CD4-positive, alpha-beta T cell treated with Interleukin-17A for 4 hours (primary cell): ENCODE measurements at regions not wholly inside any gene's neighbourhood (a gene's known extent, or its start where the extent isn't known, plus 50 kb on each side); places are given as distances from the start of the nearest gene placed in this dataset.
"Not testable (repeated sequence)": the region's sequence is repeated elsewhere in the genome, so short reads cannot be mapped to it uniquely, and the experiment has no call there.

ENCODE experiments used
- DNase-seq: peaks from one replicate; pipeline ENCODE4 v3.0.0-alpha.2; 2020; ENCODE audit warnings: mixed read lengths

DNA sequence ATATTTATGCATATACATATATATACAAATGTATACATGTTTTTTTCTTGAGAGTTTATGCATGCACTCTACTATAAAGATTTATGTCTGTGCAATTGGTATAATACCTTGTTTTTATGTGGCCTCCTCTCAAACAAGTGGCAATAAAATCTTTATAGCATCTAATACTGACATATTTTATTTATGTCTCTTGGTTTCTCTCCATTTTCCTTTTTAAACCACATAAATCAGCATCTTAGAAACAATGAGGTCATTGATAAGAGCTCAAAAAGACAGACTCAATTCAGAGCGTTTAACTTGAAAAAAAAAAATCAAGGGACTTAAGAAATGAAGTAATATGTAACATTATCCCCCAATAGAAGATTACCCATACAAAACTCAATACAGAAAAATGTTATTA lies 1442.2 kb upstream of the ALCAM start:
- no peak for DNase-seq

GRCh38 chr3:103926936-103927335 lies 1439.8 kb upstream of the ALCAM start:
- DNase-seq, result no peak

DNA sequence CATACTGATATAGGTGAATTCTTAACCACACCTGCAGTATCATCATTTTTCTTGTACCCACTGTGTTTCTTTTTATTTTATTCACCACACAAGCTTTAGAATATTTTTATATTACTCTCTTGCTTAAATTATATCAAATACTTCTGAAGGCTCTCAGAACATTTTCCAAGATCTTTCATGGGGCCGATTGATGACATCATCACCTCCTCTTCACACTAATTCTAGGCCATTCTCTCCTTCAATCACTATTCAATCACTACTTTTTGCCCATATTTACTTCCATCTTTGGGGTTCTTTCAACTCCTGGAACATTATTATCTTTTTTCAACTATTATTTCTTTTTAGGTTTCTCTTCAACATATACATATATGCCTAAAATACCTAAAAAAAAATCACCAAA lies 1438.8 kb upstream of the ALCAM start:
- DNase-seq, result no peak

DNA sequence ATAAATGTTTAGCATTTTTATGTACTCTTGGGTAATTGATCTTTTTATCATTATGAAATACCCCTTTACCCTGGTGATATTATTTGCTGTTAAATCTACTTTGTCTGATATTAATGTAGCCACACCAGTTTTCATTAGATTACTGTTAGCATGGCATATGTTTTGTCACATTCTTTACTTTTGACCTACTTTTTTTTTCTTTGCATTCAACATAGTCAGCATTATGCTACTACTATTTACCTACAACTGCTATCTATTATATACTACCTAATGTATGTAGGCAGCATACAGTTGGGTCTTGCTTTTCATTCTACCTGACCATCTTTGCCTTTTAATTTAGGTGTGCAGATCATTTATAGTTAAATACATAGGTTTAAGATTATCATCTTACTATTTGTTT lies 1429.6 kb upstream of the ALCAM start:
- DNase-seq, result no peak

GRCh38 chr3:103947062-103947461 lies 1419.6 kb upstream of the ALCAM start:
- DNase-seq, result no peak

- no peak for DNase-seq
Measured at GRCh38 chr3:103949693-103950092, 1417.0 kb upstream of the ALCAM start.

GRCh38 chr3:103950676-103951075 lies 1416.0 kb upstream of the ALCAM start:
- no peak for DNase-seq

GRCh38 chr3:103953796-103954195 lies 1412.9 kb upstream of the ALCAM start:
- no peak for DNase-seq

- no peak for DNase-seq
Measured at GRCh38 chr3:103960819-103961218, 1405.9 kb upstream of the ALCAM start.

- DNase-seq, result no peak
Measured at GRCh38 chr3:103963599-103963998, 1403.1 kb upstream of the ALCAM start.

DNA sequence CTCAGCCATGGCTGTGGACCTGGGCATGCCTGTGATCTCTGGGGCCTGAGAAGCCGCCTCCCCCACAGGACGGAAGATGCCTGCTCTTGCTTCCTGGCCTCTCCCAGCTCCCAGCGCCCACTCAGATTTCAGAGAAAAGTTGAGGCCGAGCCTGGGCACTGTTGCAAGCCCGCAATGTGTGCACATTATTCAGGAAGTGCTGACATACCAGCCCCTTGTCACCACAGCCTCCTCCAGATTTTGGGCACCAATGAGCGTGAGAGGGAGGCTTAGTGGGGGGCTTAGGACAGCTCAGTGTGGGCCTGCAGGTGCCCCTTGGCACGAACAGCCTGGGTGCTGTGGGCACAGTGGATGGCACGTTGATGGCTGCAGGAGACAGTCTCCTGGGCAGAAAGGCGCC lies 1400.9 kb upstream of the ALCAM start:
- no peak for DNase-seq

- DNase-seq, result no peak
Measured at GRCh38 chr3:103966749-103967148, 1400.0 kb upstream of the ALCAM start.

DNA sequence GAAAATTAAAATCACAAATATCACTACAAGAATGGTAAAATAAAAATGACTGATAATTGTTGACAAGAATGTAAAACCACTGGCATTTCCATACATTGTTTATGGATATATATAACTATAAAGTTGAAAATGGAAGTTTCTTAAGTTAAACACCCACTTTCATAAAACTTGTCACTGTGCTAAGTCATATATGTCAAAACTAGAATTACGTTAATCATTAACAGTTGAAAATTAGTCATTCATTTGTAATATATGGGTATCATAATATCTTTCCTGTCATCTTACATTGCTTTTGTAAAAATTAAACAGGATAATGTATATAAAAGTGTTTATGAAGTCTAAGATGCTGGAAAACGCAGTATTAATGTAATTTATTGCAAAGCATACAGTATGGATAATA lies 1398.6 kb upstream of the ALCAM start:
- DNase-seq, result no peak

- DNase-seq, result no peak
Measured at GRCh38 chr3:103968751-103969150, 1398.0 kb upstream of the ALCAM start.

- DNase-seq, result no peak
Measured at GRCh38 chr3:103976931-103977339, 1389.8 kb upstream of the ALCAM start.

- no peak for DNase-seq
Measured at GRCh38 chr3:103977417-103977816, 1389.3 kb upstream of the ALCAM start.

DNA sequence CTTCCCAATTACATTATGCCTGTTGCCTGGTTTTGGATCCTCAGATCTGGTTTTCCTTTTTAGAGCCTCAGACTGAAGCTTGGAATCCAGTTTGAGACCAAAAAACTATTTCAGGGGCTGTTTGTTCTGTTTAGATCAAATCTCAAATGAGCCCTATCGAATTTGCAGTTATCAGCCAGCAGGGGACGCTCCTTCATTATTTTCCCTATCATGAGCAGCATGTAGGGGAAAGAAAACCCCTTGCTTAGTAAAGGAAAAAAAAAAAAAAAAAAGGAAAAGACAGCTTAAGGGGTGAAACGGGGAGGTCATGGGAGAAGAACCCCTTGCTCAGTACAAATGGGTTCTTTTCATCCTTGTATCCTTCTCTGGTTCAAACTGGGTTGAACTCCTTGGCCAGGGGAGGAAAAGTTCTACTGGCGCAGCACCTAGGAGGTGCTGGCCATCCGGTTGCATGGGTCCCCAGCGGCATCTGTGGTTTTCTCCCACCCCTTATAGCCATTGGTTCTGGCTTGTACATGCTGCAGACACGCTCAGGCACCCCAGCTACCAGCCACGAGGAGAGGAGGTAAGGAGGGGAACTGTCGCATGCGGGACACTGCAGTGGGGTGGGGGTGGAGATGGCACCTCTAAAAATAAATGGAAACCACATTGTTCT lies 1375.1 kb upstream of the ALCAM start:
- DNase-seq, result no peak

DNA sequence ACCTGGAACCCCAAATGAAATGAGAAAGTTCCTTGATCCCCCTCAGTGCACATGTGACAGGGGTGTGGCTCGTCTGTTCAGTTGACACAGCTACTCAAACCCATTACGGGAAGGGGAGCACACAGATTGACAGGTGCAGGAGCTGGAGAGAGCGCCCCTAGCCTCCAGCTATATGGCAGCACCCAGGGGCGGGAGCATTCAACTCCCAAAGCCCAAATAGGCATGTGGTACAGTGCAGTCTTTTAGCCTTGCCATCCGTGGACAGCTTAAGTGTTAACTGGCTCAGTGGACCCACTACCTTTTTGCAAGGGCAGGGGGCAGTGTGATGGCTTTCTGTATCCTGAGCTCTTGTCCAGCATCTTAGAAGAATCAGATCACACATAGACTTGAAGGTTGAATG lies 1374.2 kb upstream of the ALCAM start:
- DNase-seq, result no peak

DNA sequence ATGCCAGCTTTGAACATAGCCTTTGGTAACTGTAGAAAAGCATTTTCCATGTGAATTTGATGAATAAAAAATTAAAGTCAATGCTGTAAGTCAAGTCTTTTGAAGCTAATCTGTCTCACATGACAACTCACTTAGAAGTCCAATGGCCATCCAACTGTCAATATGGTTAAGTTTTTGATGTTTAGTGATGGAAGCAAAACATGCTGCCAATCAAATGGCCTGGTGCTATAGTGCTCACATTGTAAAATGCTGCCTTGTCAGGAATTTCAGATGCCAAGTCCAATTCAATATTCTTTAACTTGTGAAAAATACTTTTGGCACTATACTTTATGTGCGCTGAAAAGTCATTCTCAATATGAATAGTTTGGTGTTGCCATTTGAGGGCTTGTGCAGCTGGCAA lies 1361.8 kb upstream of the ALCAM start:
- no peak for DNase-seq

DNA sequence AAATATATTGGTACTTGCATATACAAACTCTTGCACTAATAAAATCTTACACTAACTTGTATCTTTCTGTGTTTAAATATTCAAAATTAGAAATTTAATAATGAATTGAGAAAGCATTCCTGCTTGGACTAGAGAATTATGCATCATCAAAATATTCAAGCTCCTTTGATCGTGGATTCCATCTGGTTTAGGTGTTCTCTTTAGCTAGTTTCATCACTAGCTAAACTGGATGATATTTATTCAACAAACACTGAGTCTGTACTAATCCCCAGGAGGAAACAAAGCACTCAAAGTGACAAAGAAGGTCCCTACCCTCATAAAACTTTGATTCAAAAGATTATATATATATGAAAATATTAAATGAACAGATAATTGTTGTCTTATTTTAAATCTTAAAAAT lies 1360.9 kb upstream of the ALCAM start:
- no peak for DNase-seq

- DNase-seq, result no peak
Measured at GRCh38 chr3:104018541-104018940, 1348.2 kb upstream of the ALCAM start.

GRCh38 chr3:104031598-104031997 lies 1335.1 kb upstream of the ALCAM start:
- DNase-seq, result no peak

GRCh38 chr3:104032283-104032682 lies 1334.4 kb upstream of the ALCAM start:
- DNase-seq, result no peak

DNA sequence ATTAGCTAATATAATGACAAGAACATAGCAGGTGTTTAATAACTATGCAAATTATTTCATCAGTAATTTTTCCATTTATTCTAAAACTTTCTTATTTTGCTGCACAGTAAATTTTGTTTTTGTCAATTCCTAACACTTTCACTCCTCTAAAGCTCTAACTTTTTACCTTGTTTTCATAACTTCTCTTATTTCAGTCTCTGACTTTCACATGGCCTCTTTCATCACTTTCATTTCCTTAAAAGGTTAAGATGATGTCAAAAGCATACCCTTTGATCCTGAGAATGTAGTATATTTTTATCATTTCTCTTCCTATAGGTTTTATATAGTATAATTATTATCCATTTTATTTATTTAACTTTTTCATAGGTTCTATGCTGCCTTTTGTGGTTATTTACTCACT lies 1325.8 kb upstream of the ALCAM start:
- DNase-seq, result no peak

DNA sequence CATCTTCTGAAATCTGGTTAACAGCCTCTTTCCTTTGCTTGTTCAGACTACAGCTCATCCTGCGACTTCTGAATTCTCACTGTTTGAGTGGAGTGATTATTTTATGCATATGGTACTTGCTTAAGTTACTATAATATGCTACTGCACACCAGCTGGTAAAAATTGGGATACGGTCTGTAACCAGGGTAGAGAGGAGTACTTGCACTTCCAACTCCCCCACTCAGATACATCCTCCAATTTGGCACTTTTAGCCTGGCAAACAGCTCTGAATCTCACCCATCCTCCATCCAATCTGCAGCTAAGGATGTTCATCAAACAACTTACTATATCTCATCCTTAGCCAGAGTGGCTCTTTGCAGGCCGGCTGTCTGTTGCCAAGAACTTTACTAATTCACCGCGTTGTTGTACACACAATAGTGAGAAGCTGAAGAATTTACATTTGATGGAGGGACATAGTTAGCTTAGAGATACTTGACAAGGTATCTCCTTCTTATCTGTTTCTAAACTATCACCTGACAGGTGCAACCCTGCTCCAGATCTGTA lies 1323.6 kb upstream of the ALCAM start:
- DNase-seq, result not testable (repeated sequence)
